ENCODE measurements at regions not wholly inside any gene's neighbourhood (a gene's known extent, or its start where the extent isn't known, plus 50 kb on each side); places are given as distances from the start of the nearest gene placed in this dataset.

DNA sequence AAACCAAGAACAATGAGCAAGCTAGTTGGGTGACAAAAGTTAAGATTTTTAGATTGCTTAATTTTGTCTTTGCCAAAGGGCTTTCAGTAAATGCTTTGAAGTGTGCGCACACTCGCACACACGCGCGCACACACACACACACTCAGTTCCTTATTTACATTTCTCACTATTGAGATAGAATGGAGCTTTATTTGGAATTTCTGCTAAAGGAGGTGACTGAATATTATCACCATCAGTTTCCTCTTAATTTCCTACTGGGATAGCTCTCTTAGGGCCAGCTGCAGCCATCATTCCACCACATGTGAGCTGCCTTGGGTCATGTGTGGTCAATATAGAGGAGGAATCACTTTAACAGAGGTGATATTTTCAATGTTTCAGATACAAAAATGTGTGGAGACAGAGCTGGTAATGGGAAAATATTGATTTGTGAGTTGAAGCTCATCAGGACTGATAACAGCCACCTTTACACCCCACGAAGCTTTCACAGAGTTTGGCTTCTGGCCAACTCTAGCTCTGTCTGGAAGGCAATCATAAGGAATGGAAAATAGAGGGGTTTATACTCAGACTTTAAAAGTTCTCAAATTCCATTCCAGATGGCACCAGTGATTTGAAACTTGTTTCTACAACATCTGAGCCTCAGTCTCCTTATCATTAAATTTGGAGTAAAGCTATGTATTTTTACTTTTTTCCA, 99.9 kb downstream of the MACIR start (continued):
- TF ChIP-seq, protein P1, sequence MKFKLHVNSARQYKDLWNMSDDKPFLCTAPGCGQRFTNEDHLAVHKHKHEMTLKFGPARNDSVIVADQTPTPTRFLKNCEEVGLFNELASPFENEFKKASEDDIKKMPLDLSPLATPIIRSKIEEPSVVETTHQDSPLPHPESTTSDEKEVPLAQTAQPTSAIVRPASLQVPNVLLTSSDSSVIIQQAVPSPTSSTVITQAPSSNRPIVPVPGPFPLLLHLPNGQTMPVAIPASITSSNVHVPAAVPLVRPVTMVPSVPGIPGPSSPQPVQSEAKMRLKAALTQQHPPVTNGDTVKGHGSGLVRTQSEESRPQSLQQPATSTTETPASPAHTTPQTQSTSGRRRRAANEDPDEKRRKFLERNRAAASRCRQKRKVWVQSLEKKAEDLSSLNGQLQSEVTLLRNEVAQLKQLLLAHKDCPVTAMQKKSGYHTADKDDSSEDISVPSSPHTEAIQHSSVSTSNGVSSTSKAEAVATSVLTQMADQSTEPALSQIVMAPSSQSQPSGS (IDR thresholded peaks at IDR 0.05; ENCODE audit: low read length), result no peak
